DMS153 treated with DMSO at 0.1 percent for 48 hours (cell line): ENCODE measurements at regions not wholly inside any gene's neighbourhood (a gene's known extent, or its start where the extent isn't known, plus 50 kb on each side); places are given as distances from the start of the nearest gene placed in this dataset.

Experiments
- DNase-seq: peaks from one replicate; lab custom pipeline; 2025; ENCODE audit not compliant: unreplicated experiment; lab: John Stamatoyannopoulos, UW

- DNase-seq = no peak
Measured at GRCh38 chr10:89095701-89096391, 105.2 kb downstream of the FAS start.

- no peak for DNase-seq
Measured at GRCh38 chr10:89093728-89094127, 103.1 kb downstream of the FAS start.

- DNase-seq = no peak
Measured at GRCh38 chr10:89092981-89093380, 102.4 kb downstream of the FAS start.

DNA sequence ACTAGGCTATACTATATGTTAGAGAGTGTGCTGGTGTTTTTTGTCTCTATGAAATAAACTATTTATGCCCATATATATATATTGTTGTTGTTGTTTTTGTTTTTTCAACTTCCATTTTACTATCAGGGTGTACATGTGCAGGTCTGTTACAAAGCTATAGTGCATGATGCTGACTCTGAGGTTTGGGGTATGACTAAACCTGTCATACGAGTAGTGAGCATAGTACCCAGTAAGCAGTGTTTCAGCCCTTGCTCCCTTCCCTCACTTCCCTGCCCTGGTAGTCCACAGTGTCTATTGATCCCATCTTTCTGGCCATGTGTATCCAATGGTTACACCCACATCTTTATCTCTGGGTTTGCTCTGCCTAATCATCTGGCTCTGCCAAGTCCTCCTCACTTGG, 101.8 kb downstream of the FAS start:
- no peak for DNase-seq

GRCh38 chr10:89091496-89091895, 100.9 kb downstream of the FAS start:
- DNase-seq = no peak

DNA sequence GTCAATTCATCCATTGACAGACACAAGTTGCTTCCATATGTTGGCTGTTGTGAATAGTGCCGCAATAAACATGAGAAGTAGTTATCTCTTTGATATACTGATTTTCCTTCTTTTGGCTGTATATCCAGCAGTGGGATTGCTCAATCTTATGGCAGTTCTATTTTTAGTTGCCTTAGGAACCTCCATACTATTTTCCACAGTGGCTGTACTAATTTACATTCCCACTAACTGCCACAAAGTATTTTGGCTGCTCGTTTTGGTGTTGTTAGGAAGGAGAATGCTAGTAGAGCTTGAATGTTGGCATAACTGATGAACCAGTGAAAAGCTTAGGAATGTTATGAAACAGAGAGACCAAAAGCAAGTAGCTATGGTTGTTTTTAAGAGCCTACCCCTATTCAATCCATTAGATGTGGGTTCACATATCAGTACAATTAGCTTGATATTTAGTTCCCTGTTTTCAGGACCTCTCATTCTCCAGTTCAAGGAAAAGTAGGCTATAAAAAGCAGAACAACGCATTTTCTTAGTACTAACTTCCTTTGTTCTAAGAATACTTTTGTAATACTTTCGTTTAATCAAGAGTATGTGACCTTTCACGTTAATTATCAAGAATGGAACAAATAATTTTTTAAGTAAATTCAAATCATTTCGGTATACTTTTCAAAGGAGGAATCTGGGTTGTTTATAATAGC, 100.3 kb downstream of the FAS start:
- no peak for DNase-seq

DNA sequence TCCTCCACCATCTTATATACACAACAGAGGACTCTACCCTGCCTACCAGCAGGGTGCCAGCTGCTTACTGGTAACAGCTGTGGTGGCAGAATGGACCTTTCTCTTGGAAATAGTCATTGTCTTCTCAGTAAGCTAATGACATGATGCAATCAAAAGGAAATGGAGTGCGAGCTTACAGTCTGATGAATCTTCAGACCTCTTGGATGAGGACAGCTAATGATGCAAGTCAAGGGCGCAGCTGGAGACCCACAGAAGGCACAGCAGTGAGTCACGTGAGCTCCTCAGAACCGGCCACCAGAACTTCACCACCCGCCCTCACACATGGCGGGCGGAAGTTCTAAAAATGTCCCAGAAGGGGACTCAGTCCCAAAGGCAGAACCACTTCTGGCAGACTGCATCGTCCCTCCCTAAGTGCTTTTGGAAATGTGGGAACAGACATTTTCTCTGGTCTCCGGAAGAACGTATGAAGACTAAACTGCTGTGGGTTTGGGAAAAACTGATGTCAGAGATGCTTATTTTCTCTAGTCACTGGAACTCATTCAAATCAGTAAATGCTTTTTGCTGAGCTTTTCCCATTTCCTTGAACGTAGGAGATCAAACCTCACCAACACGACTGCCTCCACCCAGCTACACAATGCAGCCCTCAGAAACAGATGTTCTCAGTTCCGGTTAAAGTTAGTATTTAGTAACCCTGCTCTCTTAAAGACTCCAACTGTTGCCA, 96.4 kb downstream of the FAS start:
- DNase-seq = no peak

DNA sequence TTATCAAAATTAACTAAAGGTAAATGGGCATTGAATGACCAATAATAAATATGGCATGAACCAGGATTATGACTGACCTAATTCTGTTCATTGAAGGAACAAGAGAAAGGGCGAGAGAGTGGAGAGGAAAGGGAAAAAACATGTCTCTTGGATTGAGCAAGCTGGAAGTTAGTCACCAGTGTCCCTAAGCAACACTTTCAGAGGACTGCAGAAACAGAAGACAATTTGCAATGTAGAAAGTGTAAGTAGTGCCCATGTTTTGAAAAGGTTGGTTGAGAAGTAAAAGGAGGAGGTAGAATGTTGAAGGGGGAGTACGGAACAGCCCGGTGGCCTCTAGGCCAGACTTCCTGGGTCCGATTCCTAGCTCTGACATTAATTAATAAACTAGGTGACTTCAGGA, 94.6 kb downstream of the FAS start:
- DNase-seq = no peak

DNA sequence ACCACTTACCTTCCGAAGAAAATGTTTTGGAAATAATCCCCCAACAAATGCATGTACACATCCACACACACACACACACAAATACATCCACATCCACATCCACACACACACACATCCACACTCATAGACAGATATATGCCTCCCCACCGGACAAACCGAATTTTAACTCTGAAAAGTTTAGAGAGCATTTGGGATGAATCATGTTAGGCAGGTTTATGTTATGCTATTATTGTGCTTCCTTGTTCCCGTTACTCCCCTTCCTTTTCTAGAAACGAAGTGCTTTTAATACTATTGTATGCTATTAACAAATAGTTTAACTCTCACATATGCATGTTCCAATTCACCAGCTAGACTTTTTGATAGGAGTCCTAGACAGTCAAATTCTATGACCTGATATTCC, 91.5 kb downstream of the FAS start:
- DNase-seq = no peak

GRCh38 chr10:89080660-89081059, 90.1 kb downstream of the FAS start:
- no peak for DNase-seq

DNA sequence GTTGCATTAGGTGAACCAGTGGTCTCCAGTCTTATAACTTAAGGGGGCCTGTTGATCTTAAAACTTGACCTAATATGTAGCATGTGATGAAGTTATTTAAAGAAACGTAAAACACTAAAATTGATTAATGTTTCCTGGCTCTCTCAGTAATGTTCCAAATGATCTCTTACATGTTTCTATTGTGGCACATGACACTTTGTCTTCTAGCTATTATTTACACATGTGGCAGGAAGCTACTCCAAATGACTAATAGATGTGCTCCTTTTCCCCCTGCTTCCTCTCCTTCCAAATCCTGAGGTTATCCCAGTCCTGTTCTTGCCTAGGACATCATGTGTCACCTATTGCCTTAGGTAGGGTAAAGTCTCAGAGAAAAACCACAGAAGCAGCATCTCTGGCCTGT, 89.4 kb downstream of the FAS start:
- no peak for DNase-seq

DNA sequence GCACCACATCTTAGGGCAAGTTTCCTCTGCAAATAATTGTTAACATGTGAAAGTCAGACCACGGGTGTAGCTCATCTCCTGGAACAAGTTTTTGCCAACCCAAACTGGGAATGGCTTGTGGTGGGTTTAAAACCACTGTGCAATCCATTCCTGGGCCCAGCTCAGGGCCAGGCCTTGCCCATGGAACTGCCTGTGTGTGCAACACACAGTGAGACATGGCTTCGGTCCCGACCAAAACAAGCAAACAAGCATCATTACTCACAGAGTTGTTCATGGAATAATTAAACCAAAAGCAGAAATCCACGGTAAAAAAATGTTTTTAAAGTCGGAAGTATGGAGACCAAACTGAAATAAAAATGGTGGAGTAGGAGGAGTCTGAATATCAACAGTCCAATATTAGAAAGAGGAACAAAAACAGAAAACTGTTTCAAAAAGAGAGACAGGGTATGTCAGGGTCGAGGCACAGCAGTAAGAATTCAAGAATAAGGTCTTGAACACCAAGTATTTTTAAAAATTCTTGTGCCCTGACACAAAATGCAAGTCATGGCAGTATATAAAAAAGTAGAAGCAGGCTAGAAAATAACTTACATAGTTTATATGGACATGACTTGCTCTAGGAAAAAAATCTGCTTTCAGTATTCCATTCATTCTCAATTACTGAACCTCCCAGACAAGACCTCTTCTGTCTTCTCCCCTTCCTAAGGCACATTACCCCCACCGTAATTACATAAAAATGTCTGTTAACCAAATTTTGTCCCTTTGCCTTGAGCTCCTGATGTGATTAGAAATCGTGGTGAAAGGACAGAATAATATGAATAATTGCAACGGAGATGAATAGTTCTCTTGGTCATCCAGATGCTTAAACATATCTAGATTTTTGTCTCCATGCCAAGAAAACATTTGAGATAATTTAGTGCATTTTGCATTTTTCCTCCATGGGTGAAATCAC, 88.4 kb downstream of the FAS start:
- no peak for DNase-seq

GRCh38 chr10:89076120-89076519, 85.5 kb downstream of the FAS start:
- no peak for DNase-seq

DNA sequence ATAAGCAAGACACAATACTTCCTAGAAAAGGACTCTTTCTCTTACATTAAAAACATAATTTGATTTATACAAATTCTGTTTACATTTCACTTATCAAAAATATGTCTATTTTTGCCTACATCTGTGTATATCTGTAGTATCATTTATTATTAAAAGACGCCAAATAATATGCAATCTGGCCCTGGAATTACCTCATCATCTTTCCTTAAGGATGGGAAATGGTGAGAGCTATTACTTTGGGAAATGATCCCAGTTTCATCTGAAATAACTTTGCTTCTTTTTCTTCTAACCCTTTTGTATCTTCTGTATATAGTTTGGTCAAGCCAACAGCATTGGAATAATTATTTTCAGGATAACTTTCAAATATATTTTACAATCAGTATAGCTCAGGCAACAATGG, 85.0 kb downstream of the FAS start:
- DNase-seq = no peak

DNA sequence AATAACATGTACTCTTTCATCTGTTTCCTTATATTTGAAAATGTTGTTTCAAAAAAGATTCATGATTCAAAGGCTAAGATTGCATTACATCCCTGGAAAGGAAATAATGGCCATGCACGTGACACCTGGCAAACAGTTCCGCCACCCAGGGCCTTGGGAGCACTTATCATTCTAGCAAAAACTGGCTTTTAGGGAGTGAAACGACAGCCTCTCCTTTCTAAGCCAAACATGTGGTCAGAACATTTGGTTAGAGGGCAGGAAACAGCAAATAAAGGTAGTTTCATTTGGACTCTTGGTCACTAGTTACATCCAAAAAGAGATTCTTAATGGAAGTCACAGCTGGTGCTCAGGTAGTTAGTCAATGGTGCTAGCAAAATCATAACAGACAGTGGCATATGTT, 83.5 kb downstream of the FAS start:
- DNase-seq = no peak

GRCh38 chr10:89073719-89074118, 83.1 kb downstream of the FAS start:
- no peak for DNase-seq

- DNase-seq = no peak
Measured at GRCh38 chr10:89069589-89069988, 79.0 kb downstream of the FAS start.
